K562 (cell line): ENCODE measurements at regions not wholly inside any gene's neighbourhood (a gene's known extent, or its start where the extent isn't known, plus 50 kb on each side); places are given as distances from the start of the nearest gene placed in this dataset.

Source experiments
- BRF1 ChIP-seq: IDR thresholded peaks from 3 replicates; pipeline ENCODE4 v1.6.1; 2011; ENCODE audit warnings: borderline replicate concordance, mild to moderate bottlenecking; ENCODE audit not compliant: insufficient read length; ENCODE audit errors: extremely low read depth
- EZH2 ChIP-seq: IDR thresholded peaks from 2 replicates; pipeline ENCODE4 v1.6.1; 2012; ENCODE audit warnings: low read depth, mild to moderate bottlenecking, inconsistent platforms, low read length, borderline replicate concordance
- MYNN ChIP-seq, 2 experiments: sonication (generic); formaldehyde crosslinking in 1 of 2; IDR thresholded peaks; 2 replicates each; pipeline versions ENCODE4 v1.5.0 to v1.6.1; 2016 to 2020; ENCODE audit warnings: antibody characterized with exemption in 1 of 2, missing genetic modification reagents in 1 of 2
- POLR2A ChIP-seq: fragments of 450-650 bp; conservative IDR thresholded peaks from 2 replicates; pipeline ENCODE4 v1.6.1; 2016
- SMARCB1 ChIP-seq: IDR thresholded peaks from 2 replicates; pipeline ENCODE4 v1.6.1; 2011; ENCODE audit warnings: improper control_type of control experiment, low read depth; ENCODE audit not compliant: insufficient read length
- SRSF3 ChIP-seq: fragments of 200-400 bp; formaldehyde crosslinking; IDR thresholded peaks from 2 replicates; pipeline ENCODE4 v1.6.1; 2016; ENCODE audit warnings: mild to moderate bottlenecking, low read length, moderate library complexity; ENCODE audit not compliant: insufficient read depth
- ZEB2 ChIP-seq: fragments of 450-650 bp; IDR thresholded peaks from 2 replicates; pipeline ENCODE4 v1.6.1; 2016
- ZNF184 ChIP-seq: sonication (generic); formaldehyde crosslinking; IDR thresholded peaks from 2 replicates; pipeline ENCODE4 v1.5.0; 2020; ENCODE audit warnings: missing genetic modification reagents
- ZNF274 ChIP-seq: IDR thresholded peaks from 2 replicates; pipeline ENCODE4 v1.6.1; 2011; ENCODE audit warnings: low read depth, mild to moderate bottlenecking, low read length, moderate library complexity, borderline replicate concordance
- TF ChIP-seq, protein P1 (sequence below), 3 experiments: IDR thresholded peaks in 2 of 3; conservative IDR thresholded peaks in 1 of 3; 2 replicates each; pipeline ENCODE4 v1.5.1; 2011 to 2012; ENCODE audit warnings: low read length in 3 of 3, mild to moderate bottlenecking in 3 of 3, control low read depth in 2 of 3, improper control_type of control experiment in 1 of 3, inconsistent platforms in 1 of 3, low read depth in 1 of 3, mixed read lengths in 1 of 3, moderate library complexity in 1 of 3; ENCODE audit not compliant: insufficient read depth in 2 of 3

DNA sequence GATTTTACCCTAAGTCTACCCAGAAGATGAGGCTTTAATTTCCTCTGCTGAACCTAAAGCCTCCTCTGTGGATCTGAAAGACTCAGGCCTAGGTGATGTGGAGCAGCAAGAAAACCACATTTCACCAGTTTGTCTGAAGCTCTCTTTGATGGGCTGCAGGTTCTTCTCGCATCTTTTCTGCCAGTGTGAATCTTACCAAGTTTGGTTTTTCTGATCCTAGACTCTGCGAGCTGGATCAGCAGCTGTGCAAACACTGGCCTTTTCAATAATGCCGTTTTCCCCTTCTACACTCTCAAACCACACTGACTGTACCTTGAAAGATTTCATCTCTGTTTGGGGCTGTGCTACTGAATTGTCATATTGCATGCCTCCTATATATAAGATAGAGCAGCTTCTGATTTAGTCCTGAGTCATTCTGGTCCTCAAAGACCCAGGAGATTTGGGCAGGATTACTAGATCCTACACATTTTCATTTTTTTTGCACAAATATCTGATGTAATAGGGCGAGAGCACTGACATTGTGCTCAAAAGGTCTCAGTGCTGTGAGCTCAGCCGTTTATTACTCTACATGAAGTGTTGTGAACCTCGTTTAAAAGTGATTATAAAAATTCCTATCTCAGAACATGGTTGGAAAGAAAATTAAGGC is 133.6 kb upstream of the FAM9C start:
- no peak for TF ChIP-seq SMARCB1
- TF ChIP-seq BRF1, result no peak
- TF ChIP-seq SRSF3, result no peak
- no peak for TF ChIP-seq ZNF184
- TF ChIP-seq ZEB2, result no peak
- TF ChIP-seq MYNN (IDR thresholded peaks at IDR 0.05), result no peak
- no peak for TF ChIP-seq MYNN (CRISPR knock-in tag; IDR thresholded peaks at IDR 0.05)
- TF ChIP-seq POLR2A, result no peak
- TF ChIP-seq ZNF274, result no peak
- TF ChIP-seq EZH2, result no peak
- TF ChIP-seq, protein P1, sequence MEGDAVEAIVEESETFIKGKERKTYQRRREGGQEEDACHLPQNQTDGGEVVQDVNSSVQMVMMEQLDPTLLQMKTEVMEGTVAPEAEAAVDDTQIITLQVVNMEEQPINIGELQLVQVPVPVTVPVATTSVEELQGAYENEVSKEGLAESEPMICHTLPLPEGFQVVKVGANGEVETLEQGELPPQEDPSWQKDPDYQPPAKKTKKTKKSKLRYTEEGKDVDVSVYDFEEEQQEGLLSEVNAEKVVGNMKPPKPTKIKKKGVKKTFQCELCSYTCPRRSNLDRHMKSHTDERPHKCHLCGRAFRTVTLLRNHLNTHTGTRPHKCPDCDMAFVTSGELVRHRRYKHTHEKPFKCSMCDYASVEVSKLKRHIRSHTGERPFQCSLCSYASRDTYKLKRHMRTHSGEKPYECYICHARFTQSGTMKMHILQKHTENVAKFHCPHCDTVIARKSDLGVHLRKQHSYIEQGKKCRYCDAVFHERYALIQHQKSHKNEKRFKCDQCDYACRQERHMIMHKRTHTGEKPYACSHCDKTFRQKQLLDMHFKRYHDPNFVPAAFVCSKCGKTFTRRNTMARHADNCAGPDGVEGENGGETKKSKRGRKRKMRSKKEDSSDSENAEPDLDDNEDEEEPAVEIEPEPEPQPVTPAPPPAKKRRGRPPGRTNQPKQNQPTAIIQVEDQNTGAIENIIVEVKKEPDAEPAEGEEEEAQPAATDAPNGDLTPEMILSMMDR (IDR thresholded peaks at IDR 0.05 in 2 of 3, conservative IDR thresholded peaks at IDR 0.05 in 1 of 3; ENCODE audit: insufficient read depth in 2 of 3, low read depth in 1 of 3, low read length in 3 of 3), result no peak
